IMR-90 (cell line): ENCODE measurements at regions not wholly inside any gene's neighbourhood (a gene's known extent, or its start where the extent isn't known, plus 50 kb on each side); places are given as distances from the start of the nearest gene placed in this dataset.
"Not testable (repeated sequence)": the region's sequence is repeated elsewhere in the genome, so short reads cannot be mapped to it uniquely, and the experiment has no call there.

Experiments
- ATAC-seq: fragments of 200-7000 bp; cut with Tn5 transposase; 2 replicates; pipeline ENCODE4 v1.9.1; 2020; ENCODE audit warnings: low read depth, mild to moderate bottlenecking, moderate library complexity
- BruUV-seq: library from RNA; stranded (reverse); fragments of 400-500 nt; replicated peaks from 2 replicates; lab custom pipeline; 2021; lab: Mats Ljungman, UMichigan
- CTCF ChIA-PET: fragments of 300-600 bp; formaldehyde crosslinking; extraction: SDS; loops from one replicate; lab custom pipeline; 2021; ENCODE audit warnings: antibody characterized with exemption; lab: Yijun Ruan, JAX
- POLR2A ChIA-PET: fragments of 300-600 bp; sonication (Branson Sonifier 250); formaldehyde crosslinking; loops from one replicate; lab custom pipeline; 2022; ENCODE audit warnings: antibody characterized with exemption; ENCODE audit not compliant: unreplicated experiment; lab: Charles Lee
- DNase-seq: peaks from one replicate; pipeline ENCODE4 v3.0.0; 2013
- H2AFZ ChIP-seq: replicated peaks from 2 replicates; pipeline ENCODE3; 2013; ENCODE audit warnings: low read length, mild to moderate bottlenecking; ENCODE audit not compliant: poor library complexity
- H2AK5ac ChIP-seq: 2 replicates; pipeline ENCODE4 v1.6.1; 2013; ENCODE audit warnings: low read depth, low read length, inconsistent platforms
- H2AK9ac ChIP-seq: replicated peaks from 2 replicates; pipeline ENCODE3; 2013; ENCODE audit warnings: mild to moderate bottlenecking, low read depth, low read length, moderate library complexity; ENCODE audit not compliant: poor library complexity
- H2BK120ac ChIP-seq: 2 replicates; pipeline ENCODE4 v1.6.1; 2013; ENCODE audit warnings: low read depth, low read length, inconsistent platforms
- H2BK15ac ChIP-seq: 3 replicates; pipeline ENCODE4 v1.6.1; 2013; ENCODE audit warnings: low read depth, low read length, inconsistent platforms
- H2BK20ac ChIP-seq: 2 replicates; pipeline ENCODE4 v1.6.1; 2013; ENCODE audit warnings: low read depth, mild to moderate bottlenecking, inconsistent platforms, low read length, moderate library complexity
- H2BK5ac ChIP-seq: 2 replicates; pipeline ENCODE4 v1.6.1; 2013; ENCODE audit warnings: mild to moderate bottlenecking, low read depth, low read length, inconsistent platforms; ENCODE audit not compliant: poor library complexity, severe bottlenecking
- H3K14ac ChIP-seq: replicated peaks from 2 replicates; pipeline ENCODE4 v1.6.1; 2013; ENCODE audit warnings: low read depth, low read length, inconsistent platforms
- H3K18ac ChIP-seq: 2 replicates; pipeline ENCODE4 v1.6.1; 2013; ENCODE audit warnings: low read depth, low read length, control low read depth
- H3K23ac ChIP-seq: 2 replicates; pipeline ENCODE4 v1.6.1; 2013; ENCODE audit warnings: low read depth, low read length, inconsistent platforms
- H3K27ac ChIP-seq: 2 replicates; pipeline ENCODE4 v1.5.1; 2013; ENCODE audit warnings: mild to moderate bottlenecking, control low read depth, low read length; ENCODE audit not compliant: insufficient read depth
- H3K27me3 ChIP-seq: 2 replicates; pipeline ENCODE4 v1.6.1; 2013; ENCODE audit warnings: low read length; ENCODE audit not compliant: control insufficient read depth, insufficient read depth
- H3K36me3 ChIP-seq: 2 replicates; pipeline ENCODE4 v1.6.1; 2013; ENCODE audit warnings: low read length, mixed read lengths; ENCODE audit not compliant: control insufficient read depth, insufficient read depth
- H3K4ac ChIP-seq: 2 replicates; pipeline ENCODE4 v1.6.1; 2013; ENCODE audit warnings: low read depth, low read length, inconsistent platforms
- H3K4me1 ChIP-seq: 2 replicates; pipeline ENCODE4 v1.6.1; 2013; ENCODE audit warnings: low read length, mixed read lengths; ENCODE audit not compliant: control insufficient read depth, insufficient read depth
- H3K4me2 ChIP-seq: 2 replicates; pipeline ENCODE4 v1.6.1; 2013; ENCODE audit warnings: low read depth, mild to moderate bottlenecking, control low read depth, low read length, moderate library complexity
- H3K4me3 ChIP-seq: 2 replicates; pipeline ENCODE4 v1.5.1; 2013; ENCODE audit warnings: low read depth, mild to moderate bottlenecking, control low read depth, low read length, moderate library complexity; ENCODE audit not compliant: insufficient read depth
- H3K56ac ChIP-seq: 2 replicates; pipeline ENCODE4 v1.6.1; 2013; ENCODE audit warnings: low read length, inconsistent platforms; ENCODE audit not compliant: insufficient read depth; ENCODE audit errors: extremely low read depth
- H3K79me1 ChIP-seq, 2 experiments: 2 replicates each; pipeline ENCODE4 v1.6.1; 2013; ENCODE audit warnings: low read length in 2 of 2, inconsistent platforms in 1 of 2, low read depth in 1 of 2
- H3K9ac ChIP-seq: 2 replicates; pipeline ENCODE4 v1.6.1; 2013; ENCODE audit warnings: low read depth, low read length, control low read depth
- H3K9me1 ChIP-seq: 2 replicates; pipeline ENCODE4 v1.6.1; 2013; ENCODE audit warnings: low read length, inconsistent platforms; ENCODE audit not compliant: insufficient read depth
- H3K9me3 ChIP-seq: 2 replicates; pipeline ENCODE4 v1.6.1; 2013; ENCODE audit warnings: low read length; ENCODE audit not compliant: control insufficient read depth, insufficient read depth
- H4K20me1 ChIP-seq: 2 replicates; pipeline ENCODE4 v1.6.1; 2013; ENCODE audit warnings: low read length, inconsistent platforms; ENCODE audit not compliant: insufficient read depth
- H4K5ac ChIP-seq: 2 replicates; pipeline ENCODE4 v1.6.1; 2013; ENCODE audit warnings: mild to moderate bottlenecking, low read depth, low read length, control low read depth
- H4K8ac ChIP-seq, 2 experiments: 2 replicates each; pipeline ENCODE4 v1.6.1; 2013; ENCODE audit warnings: low read depth in 2 of 2, low read length in 2 of 2, control low read depth in 1 of 2, inconsistent platforms in 1 of 2
- H4K91ac ChIP-seq: 2 replicates; pipeline ENCODE4 v1.6.1; 2013; ENCODE audit warnings: low read depth, low read length, inconsistent platforms; ENCODE audit not compliant: insufficient read depth
- WGBS, 2 experiments: methylation state at CpG; one replicate each; pipeline versions ENCODE4 v1.1.5 to v1.1.7; 2013; ENCODE audit warnings: missing lambda C conversion rate in 2 of 2; ENCODE audit not compliant: insufficient read length in 1 of 2; ENCODE audit errors: extremely low coverage in 2 of 2; 5-methylcytosine and 5-hydroxymethylcytosine counted together
- dilution Hi-C: fragments of 300-500 bp; cut with HindIII; formaldehyde crosslinking; loops from one replicate; pipeline ENCODE4 v1.14.3; 2018; ENCODE audit warnings: low sequenced_read_pairs; ENCODE audit not compliant: unreplicated experiment
- in situ Hi-C: fragments of 300-500 bp; cut with MboI; formaldehyde crosslinking; loops from 3 replicates; pipeline ENCODE4 v1.14.3; 2019; ENCODE audit warnings: low sequenced_read_pairs, inconsistent platforms, mixed read lengths
- intact Hi-C: fragments of 100-400 bp; cut with micrococcal nuclease; formaldehyde crosslinking; loops from 2 replicates; pipeline ENCODE4 v1.10.0; 2022

DNA sequence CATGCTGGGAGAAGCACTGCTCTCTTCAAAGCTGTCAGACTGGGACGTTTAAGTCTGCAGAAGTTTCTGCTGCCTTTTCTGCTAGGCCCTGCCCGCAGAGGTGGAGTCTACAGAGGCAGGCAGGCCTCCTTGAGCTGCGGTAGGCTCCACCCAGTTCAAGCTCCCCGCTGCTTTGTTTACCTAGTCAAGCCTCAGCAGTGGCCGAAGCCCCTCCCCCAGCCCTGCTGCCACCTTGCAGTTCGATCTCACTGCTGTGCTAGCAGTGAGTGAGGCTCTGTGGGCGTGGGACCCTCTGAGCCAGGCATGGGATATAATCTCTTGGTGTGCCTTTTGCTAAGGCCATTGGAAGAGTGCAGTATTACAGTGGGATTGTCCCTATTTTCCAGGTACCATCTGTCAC, 1540.5 kb downstream of the MAT2B start:
- dilution Hi-C loops = not testable (repeated sequence)

More for the DNA sequence above, 1540.5 kb downstream of the MAT2B start:
- H3K4me2 ChIP-seq, H3K4ac ChIP-seq, DNase-seq, H3K9ac ChIP-seq, H4K5ac ChIP-seq, H3K9me1 ChIP-seq, H3K23ac ChIP-seq, H3K27me3 ChIP-seq, H2AFZ ChIP-seq, in situ Hi-C loops, H2AK5ac ChIP-seq, H2BK120ac ChIP-seq, H3K9me3 ChIP-seq, H2AK9ac ChIP-seq, POLR2A ChIA-PET, H2BK20ac ChIP-seq, H3K36me3 ChIP-seq, H3K4me3 ChIP-seq, H3K14ac ChIP-seq, H3K18ac ChIP-seq, intact Hi-C loops, H4K20me1 ChIP-seq, H2BK5ac ChIP-seq, H2BK15ac ChIP-seq, H4K8ac ChIP-seq, H3K56ac ChIP-seq, BruUV-seq, CTCF ChIA-PET, H3K79me1 ChIP-seq, ATAC-seq, H3K27ac ChIP-seq, H3K4me1 ChIP-seq, H4K91ac ChIP-seq: not testable (repeated sequence)
- WGBS, 2 experiments = 70% methylated on average over 2 of the region's 7 CpGs; no CpG with 5 or more reads in 1 of the 2 experiments
